HG03442 (cell line): ENCODE measurements at regions not wholly inside any gene's neighbourhood (a gene's known extent, or its start where the extent isn't known, plus 50 kb on each side); places are given as distances from the start of the nearest gene placed in this dataset.
"Not testable (repeated sequence)": the region's sequence is repeated elsewhere in the genome, so short reads cannot be mapped to it uniquely, and the experiment has no call there.

Experiments
- ATAC-seq: cut with Tn5 transposase; IDR thresholded peaks from one replicate; pipeline ENCODE4 v1.9.1; 2021; ENCODE audit warnings: mild to moderate bottlenecking, moderate library complexity; ENCODE audit not compliant: unreplicated experiment

DNA sequence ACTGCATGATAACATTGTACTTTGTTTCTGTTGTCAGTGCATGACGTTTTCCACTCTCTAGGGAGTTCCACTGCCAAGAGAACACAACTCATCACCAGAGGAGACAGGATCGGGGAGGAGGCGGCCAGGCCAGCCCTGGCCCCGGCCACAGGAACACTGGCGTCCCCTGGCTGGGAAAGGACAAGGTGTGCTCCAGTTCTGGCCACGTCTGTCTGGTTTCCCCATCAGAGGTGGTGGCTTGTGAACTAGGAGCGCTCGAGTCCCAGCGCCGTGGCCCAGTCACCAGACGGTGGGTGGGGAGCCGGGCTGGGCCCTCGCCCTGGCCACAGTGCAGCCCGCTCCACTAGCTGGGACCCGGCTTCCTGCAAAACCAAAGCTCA lies 211.9 kb upstream of the IRX4 start:
- no peak for ATAC-seq

- no peak for ATAC-seq
Observed at GRCh38 chr5:2093859-2094615, 211.3 kb upstream of the IRX4 start.

- ATAC-seq, result no peak
Observed at GRCh38 chr5:2091921-2092320, 209.2 kb upstream of the IRX4 start.

DNA sequence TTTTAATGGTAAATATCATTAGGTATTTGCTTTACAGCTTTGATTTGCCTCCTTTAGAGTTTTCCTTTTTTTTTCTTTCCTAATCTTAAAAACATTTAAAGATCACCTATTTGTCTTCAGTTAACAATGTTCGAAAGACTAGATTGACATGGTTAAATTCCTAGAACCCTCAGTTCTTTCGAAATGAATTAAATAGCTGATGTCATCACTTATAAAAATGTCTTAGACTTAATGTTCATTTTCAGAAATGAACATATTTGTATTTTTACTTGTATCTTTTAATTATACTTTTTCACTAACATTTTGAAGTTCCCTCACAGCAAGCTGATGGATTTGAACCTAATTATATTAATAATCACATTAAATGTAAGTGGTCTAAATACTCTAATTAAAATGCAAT lies 205.3 kb upstream of the IRX4 start:
- ATAC-seq, result no peak

DNA sequence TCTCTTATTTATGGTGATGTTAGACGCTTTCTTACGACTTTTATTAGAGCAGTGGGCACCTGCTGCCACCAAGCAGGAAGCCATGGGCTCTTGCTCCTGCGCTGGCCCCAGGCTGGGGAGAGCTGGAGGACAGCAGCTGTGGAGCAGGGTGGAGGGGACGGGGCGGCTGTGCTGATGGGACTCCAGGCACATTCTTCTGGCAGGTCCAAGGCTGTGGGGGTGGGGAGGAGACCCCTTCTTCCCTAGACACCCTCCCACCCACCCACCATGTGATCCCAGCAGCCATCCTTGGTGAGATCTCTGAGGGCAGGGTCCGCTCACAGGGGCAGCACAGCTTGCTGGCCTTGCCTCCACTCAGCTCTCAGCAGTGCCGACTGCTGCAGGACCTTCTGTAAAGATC lies 192.6 kb upstream of the IRX4 start:
- ATAC-seq, result no peak

DNA sequence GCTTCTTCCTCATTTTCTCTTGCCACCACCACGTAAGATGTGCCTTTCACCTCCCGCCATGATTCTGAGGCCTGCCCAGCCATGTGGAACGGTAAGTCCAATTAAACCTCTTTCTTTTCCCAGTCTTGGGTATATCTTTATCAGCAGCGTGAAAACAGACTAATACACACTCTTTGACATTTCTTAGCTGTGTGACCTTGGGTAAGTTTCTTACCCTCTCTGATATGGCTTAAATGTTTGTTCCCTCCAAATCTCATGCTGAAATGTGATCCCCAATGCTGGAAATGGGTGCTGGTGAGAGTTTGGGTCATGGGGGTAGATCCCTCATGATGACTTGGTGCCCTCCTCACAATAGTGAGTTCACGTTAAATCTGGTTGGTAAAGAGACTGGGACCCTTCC lies 188.8 kb upstream of the IRX4 start:
- no peak for ATAC-seq

GRCh38 chr5:2070787-2071186 lies 188.1 kb upstream of the IRX4 start:
- ATAC-seq, result not testable (repeated sequence)

GRCh38 chr5:2068531-2068930 lies 185.8 kb upstream of the IRX4 start:
- ATAC-seq, result no peak

- no peak for ATAC-seq
Observed at GRCh38 chr5:2066373-2066772, 183.6 kb upstream of the IRX4 start.

- not testable (repeated sequence) for ATAC-seq
Observed at GRCh38 chr5:2063380-2063779, 180.7 kb upstream of the IRX4 start.

DNA sequence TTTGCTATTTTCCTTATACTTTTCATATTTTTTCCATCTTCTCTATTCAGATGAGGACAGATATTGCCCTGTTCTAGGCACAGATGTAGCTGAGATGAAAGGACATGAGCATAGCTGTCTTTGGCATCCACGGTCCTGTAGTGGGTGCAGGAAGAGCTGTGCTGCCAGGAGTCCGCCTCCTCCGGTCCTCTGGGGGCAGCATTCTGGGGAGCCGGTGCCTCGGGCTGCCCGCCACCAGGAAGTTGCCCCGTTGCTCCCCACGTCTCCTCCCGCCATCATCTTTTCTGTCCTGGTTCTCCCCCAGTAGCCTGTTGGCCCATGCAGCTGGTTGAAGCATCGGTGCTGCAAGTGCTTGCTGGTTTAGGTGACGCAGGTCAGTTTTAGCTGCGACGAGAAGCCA lies 170.0 kb upstream of the IRX4 start:
- ATAC-seq, result no peak

- no peak for ATAC-seq
Observed at GRCh38 chr5:2049876-2050275, 167.2 kb upstream of the IRX4 start.

DNA sequence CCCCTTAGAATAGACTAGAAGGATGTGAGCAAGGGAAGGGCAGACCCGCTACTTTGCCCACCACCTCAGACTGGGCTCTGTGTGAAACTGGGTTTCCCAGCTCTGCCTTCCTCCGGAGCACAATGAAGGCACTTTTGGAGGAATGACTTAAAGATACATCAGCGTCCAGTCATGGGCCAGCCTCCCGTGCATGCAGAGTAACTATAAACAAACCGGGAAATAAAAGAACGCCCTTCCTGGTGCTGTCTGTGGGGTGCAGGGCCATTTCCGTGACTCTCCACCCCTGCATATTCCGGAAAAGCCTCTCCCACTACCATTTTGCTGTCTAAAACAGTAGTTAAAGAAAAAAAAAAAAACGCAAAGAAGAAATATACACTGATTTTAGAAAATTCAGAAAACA lies 165.9 kb upstream of the IRX4 start:
- ATAC-seq, result no peak

DNA sequence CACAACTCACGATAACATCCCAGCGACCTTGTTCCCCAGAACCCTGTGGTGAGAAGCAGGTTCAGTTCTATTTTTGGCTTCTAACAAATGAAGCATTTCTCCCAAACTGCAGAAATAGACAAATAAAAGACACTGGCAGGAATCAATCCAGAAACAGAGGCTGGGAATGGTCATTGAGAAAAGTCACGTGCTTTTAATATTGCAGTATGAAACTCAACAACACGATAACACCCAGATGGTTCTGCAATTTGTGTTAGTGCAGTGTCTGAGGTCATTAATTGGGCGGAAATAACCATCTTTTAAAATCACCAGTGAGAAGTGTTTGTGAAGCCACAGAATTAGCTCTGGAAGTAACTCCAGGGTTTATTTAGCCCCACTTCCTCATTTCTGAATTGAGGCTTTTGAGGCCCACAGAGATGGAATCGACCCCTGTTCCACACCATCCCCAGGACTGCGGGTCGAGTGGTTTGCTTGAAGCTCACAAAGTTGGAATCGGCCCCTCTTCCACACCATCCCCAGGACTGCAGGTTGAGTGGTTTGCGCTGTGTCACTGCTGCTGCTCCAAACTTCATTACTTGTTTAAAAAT lies 164.7 kb upstream of the IRX4 start:
- no peak for ATAC-seq

GRCh38 chr5:2044041-2044440 lies 161.3 kb upstream of the IRX4 start:
- no peak for ATAC-seq

DNA sequence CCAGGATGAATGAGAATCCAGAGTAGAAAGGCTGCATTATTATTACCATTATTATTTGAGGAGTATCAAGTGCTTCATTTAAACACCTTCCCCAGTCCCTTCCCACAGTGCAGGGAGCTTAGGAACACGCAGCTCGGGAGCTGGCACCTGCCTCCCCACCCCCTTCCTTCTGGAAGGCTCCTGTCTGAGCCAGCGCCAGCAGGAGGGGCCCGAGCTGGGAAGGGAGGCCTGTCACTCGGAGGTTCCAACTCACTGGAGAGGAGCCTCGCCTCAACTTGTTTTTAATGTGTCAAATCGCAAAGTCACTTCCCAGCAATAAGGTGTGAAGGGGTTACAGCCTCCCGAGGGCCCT lies 156.4 kb upstream of the IRX4 start:
- ATAC-seq, result no peak

GRCh38 chr5:2038321-2039179 lies 155.8 kb upstream of the IRX4 start:
- peak; percentile 92 for ATAC-seq

DNA sequence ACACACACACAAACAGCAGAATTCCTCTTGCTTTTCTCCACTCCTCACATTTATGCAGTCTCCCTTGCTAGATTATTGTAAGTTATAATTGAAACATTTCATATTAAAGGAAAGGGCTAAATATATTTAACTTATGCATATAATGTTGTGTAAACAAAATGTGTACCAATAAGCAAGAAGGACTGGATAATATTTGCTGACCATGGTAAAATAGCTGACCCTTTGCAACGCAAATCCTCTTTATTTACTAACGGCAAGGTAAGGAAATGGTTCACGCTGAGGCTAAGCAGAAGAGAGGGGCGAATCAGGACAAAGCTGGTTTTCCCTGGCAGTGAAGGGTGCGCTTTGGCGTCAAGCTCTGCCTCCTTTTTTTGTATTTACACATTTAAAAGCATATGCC lies 154.2 kb upstream of the IRX4 start:
- ATAC-seq, result no peak

DNA sequence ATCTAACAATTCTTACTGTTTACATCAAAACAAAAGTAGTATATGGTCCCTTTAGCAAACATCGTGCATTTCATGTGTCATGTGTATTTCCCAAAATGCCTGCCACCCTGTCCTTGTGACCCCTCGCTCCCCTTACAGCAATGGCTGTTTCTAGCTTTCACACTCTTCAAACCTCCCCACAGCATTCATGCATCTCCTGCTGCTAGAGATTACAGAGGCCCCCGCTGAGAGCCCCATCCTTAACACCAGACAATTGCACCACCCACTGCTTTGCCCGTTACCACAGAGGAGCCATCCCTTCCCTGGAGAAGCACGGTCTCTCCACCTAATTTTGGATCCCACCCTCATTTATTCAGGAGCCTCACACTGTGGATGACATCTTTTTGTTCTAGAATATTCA lies 149.7 kb upstream of the IRX4 start:
- ATAC-seq, result no peak

GRCh38 chr5:2031581-2031980 lies 148.9 kb upstream of the IRX4 start:
- no peak for ATAC-seq

- no peak for ATAC-seq
Observed at GRCh38 chr5:2030131-2030530, 147.4 kb upstream of the IRX4 start.

- no peak for ATAC-seq
Observed at GRCh38 chr5:2029206-2029605, 146.5 kb upstream of the IRX4 start.
